ENCODE measurements at regions not wholly inside any gene's neighbourhood (a gene's known extent, or its start where the extent isn't known, plus 50 kb on each side); places are given as distances from the start of the nearest gene placed in this dataset.

- Mint-ChIP-seq H3K9me3 (no peaks in the 10 kb centered on the region), H3K27ac (no peak overlapping the region), H3K36me3 (peaks cover 3% of the 10 kb centered on the region), H3K4me3 (no peak overlapping the region), H3K4me1 (peaks cover 40% of the 10 kb centered on the region), H3K27me3 (ENCODE audit: low read depth) (no peaks in the 10 kb centered on the region)
- TF ChIP-seq CTCF (IDR thresholded peaks at IDR 0.05; ENCODE audit: unreplicated experiment) = no peak
- no peak for DNase-seq (ENCODE audit: low spot score in 2 of 2, unreplicated experiment in 2 of 2)
Observed at GRCh38 chr7:86964973-86965726, 94.3 kb downstream of the ELAPOR2 start.

- peak overlapping the region; percentile 66 for H3K27ac Mint-ChIP-seq
- H3K4me1 Mint-ChIP-seq = peaks cover 40% of the 10 kb centered on the region
- H3K4me3 Mint-ChIP-seq = no peak overlapping the region
Observed at GRCh38 chr7:86963599-86964230, 95.7 kb downstream of the ELAPOR2 start.

GRCh38 chr7:86962623-86963022 lies 96.8 kb downstream of the ELAPOR2 start:
- no peak for DNase-seq (ENCODE audit: low spot score in 2 of 2, unreplicated experiment in 2 of 2)
- Mint-ChIP-seq H3K27ac (peak overlapping the region; percentile 83), H3K4me3 (no peak overlapping the region), H3K4me1 (peaks cover 40% of the 10 kb centered on the region), H3K27me3 (ENCODE audit: low read depth) (no peaks in the 10 kb centered on the region), H3K36me3 (peaks cover 15% of the 10 kb centered on the region), H3K9me3 (peaks cover 13% of the 10 kb centered on the region)
- TF ChIP-seq CTCF (IDR thresholded peaks at IDR 0.05; ENCODE audit: unreplicated experiment) = no peak

More at GRCh38 chr7:86963599-86964230, 95.7 kb downstream of the ELAPOR2 start:
- no peaks in the 10 kb centered on the region for H3K27me3 Mint-ChIP-seq (ENCODE audit: low read depth)
- peaks cover 15% of the 10 kb centered on the region for H3K36me3 Mint-ChIP-seq
- no peak for DNase-seq (ENCODE audit: low spot score in 2 of 2, unreplicated experiment in 2 of 2)
- H3K9me3 Mint-ChIP-seq = peaks cover 13% of the 10 kb centered on the region
- TF ChIP-seq CTCF (IDR thresholded peaks at IDR 0.05; ENCODE audit: unreplicated experiment) = no peak

GRCh38 chr7:86961686-86962085 lies 97.8 kb downstream of the ELAPOR2 start:
- TF ChIP-seq CTCF (IDR thresholded peaks at IDR 0.05; ENCODE audit: unreplicated experiment) = no peak
- H3K9me3 Mint-ChIP-seq = peaks cover 13% of the 10 kb centered on the region
- no peak for DNase-seq (ENCODE audit: low spot score in 2 of 2, unreplicated experiment in 2 of 2)
- peaks cover 15% of the 10 kb centered on the region for H3K36me3 Mint-ChIP-seq
- H3K4me3 Mint-ChIP-seq = no peak overlapping the region
- H3K27ac Mint-ChIP-seq = peak overlapping the region; percentile 21
- peaks cover 43% of the 10 kb centered on the region for H3K4me1 Mint-ChIP-seq
- H3K27me3 Mint-ChIP-seq (ENCODE audit: low read depth) = no peaks in the 10 kb centered on the region

- H3K36me3 Mint-ChIP-seq = peaks cover 15% of the 10 kb centered on the region
- H3K4me1 Mint-ChIP-seq = peaks cover 19% of the 10 kb centered on the region
- no peaks in the 10 kb centered on the region for H3K27me3 Mint-ChIP-seq (ENCODE audit: low read depth)
- H3K27ac Mint-ChIP-seq = no peak overlapping the region
- no peak for TF ChIP-seq CTCF (IDR thresholded peaks at IDR 0.05; ENCODE audit: unreplicated experiment)
- peaks cover 13% of the 10 kb centered on the region for H3K9me3 Mint-ChIP-seq
- no peak for DNase-seq (ENCODE audit: low spot score in 2 of 2, unreplicated experiment in 2 of 2)
- H3K4me3 Mint-ChIP-seq = no peak overlapping the region
Observed at GRCh38 chr7:86958380-86958779, 101.1 kb downstream of the ELAPOR2 start.

All from mesothelial cell of epicardium (in vitro differentiated cells).